Aorta (tissue), 5 donors: ENCODE measurements at regions not wholly inside any gene's neighbourhood (a gene's known extent, or its start where the extent isn't known, plus 50 kb on each side); places are given as distances from the start of the nearest gene placed in this dataset.

Source experiments
- ATAC-seq: fragments of 200-7000 bp; cut with Tn5 transposase; one replicate; pipeline ENCODE4 v1.9.1; 2022; ENCODE audit warnings: moderate library complexity; ENCODE audit not compliant: low FRiP score
- DNase-seq, 2 donors: peaks; one replicate each; pipeline ENCODE4 v3.0.0-alpha.2; 2020
- H3K27ac ChIP-seq, 2 donors: one replicate each; pipeline ENCODE4 v1.5.1; 2013; ENCODE audit warnings: low read length in 2 of 2, mild to moderate bottlenecking in 2 of 2, moderate library complexity in 2 of 2, control low read depth in 1 of 2, inconsistent platforms in 1 of 2, low read depth in 1 of 2
- H3K27me3 ChIP-seq, 2 donors: one replicate each; pipeline ENCODE4 v1.6.1; 2013; ENCODE audit warnings: control low read depth in 1 of 2, low read length in 1 of 2, mild to moderate bottlenecking in 1 of 2, moderate library complexity in 1 of 2; ENCODE audit not compliant: insufficient read depth in 2 of 2, control insufficient read depth in 1 of 2
- H3K36me3 ChIP-seq, 2 donors: one replicate each; pipeline ENCODE4 v1.6.1; 2013; ENCODE audit warnings: control low read depth in 1 of 2, low read length in 1 of 2, mild to moderate bottlenecking in 1 of 2; ENCODE audit not compliant: insufficient read depth in 2 of 2, control insufficient read depth in 1 of 2
- H3K4me1 ChIP-seq, 2 donors: one replicate each; pipeline ENCODE4 v1.6.1; 2013; ENCODE audit warnings: low read length in 2 of 2, control low read depth in 1 of 2, mild to moderate bottlenecking in 1 of 2, moderate library complexity in 1 of 2; ENCODE audit not compliant: insufficient read depth in 2 of 2, control insufficient read depth in 1 of 2
- H3K4me3 ChIP-seq, 2 donors: one replicate each; pipeline ENCODE4 v1.5.1; 2013; ENCODE audit warnings: low read length in 2 of 2, control low read depth in 1 of 2, mild to moderate bottlenecking in 1 of 2
- H3K9me3 ChIP-seq: one replicate; pipeline ENCODE4 v1.6.1; 2013; ENCODE audit warnings: mild to moderate bottlenecking, low read length; ENCODE audit not compliant: control insufficient read depth
- WGBS, 2 donors: extraction: QIAGEN DNeasy Blood & Tissue Kit; methylation state at CpG; one replicate each; pipeline ENCODE4 v1.1.7; 2013; 5-methylcytosine and 5-hydroxymethylcytosine counted together
- intact Hi-C, 2 donors: fragments of 100-400 bp; cut with DNase I; formaldehyde crosslinking; loops; one replicate each; pipeline versions ENCODE4 v1.14.2 to v1.15.0; 2022
- donor health status: healthy with polysubstance abuse.
- donor health status: Bipolar disorder and iron deficiency.
- donor health status: DM: no; HTN: no; CAD: no.
- donor health status: DM: no; HTN: no; CAD: no.
- donor health status: DM: yes; HTN: yes; CAD: no.

GRCh38 chr19:30646806-30647205 is 274.6 kb downstream of the ZNF536 start:
- H3K27ac ChIP-seq = no peak overlapping the region
- intact Hi-C loops = no loop called here
- 56 to 57% methylated on average over 6 of the region's 6 CpGs for WGBS, 2 donors
- no peak overlapping the region for H3K4me3 ChIP-seq
- H3K9me3 ChIP-seq = no peaks in the 10 kb centered on the region
- H3K36me3 ChIP-seq = no peaks in the 10 kb centered on the region
- ATAC-seq = no peak
- no peaks in the 10 kb centered on the region for H3K4me1 ChIP-seq
- no peak for DNase-seq
- H3K27me3 ChIP-seq = no peaks in the 10 kb centered on the region

- 66 to 76% methylated on average over 12 of the region's 12 CpGs for WGBS, 2 donors
These were observed 273.9 kb downstream of the ZNF536 start for GRCh38 chr19:30645946-30646577.

GRCh38 chr19:30640252-30640965 is 268.2 kb downstream of the ZNF536 start:
- ATAC-seq (no peak), DNase-seq (no peak)
- intact Hi-C loops = no loop called here

More at GRCh38 chr19:30645946-30646577, 273.9 kb downstream of the ZNF536 start:
- DNase-seq = no peak
- Histone ChIP-seq H3K9me3 (no peaks in the 10 kb centered on the region), H3K36me3 (no peaks in the 10 kb centered on the region), H3K27ac (no peak overlapping the region), H3K4me1 (no peaks in the 10 kb centered on the region), H3K4me3 (no peak overlapping the region), H3K27me3 (no peaks in the 10 kb centered on the region)
- intact Hi-C loops = no loop called here
- ATAC-seq = no peak

GRCh38 chr19:30638889-30639288 is 266.7 kb downstream of the ZNF536 start:
- Histone ChIP-seq H3K9me3 (peaks cover 4% of the 10 kb centered on the region), H3K27ac (no peak overlapping the region), H3K27me3 (no peaks in the 10 kb centered on the region), H3K4me1 (no peaks in the 10 kb centered on the region), H3K4me3 (no peak overlapping the region), H3K36me3 (no peaks in the 10 kb centered on the region)
- DNase-seq = no peak
- intact Hi-C loops = no loop called here
- no peak for ATAC-seq
- WGBS, 2 donors = 81 to 83% methylated on average over 4 of the region's 4 CpGs

More at GRCh38 chr19:30640252-30640965, 268.2 kb downstream of the ZNF536 start:
- H3K36me3 ChIP-seq = no peaks in the 10 kb centered on the region
- H3K4me3 ChIP-seq = no peak overlapping the region
- H3K9me3 ChIP-seq = peaks cover 4% of the 10 kb centered on the region
- no peak overlapping the region for H3K27ac ChIP-seq
- H3K4me1 ChIP-seq = no peaks in the 10 kb centered on the region
- WGBS, 2 donors = 55 to 59% methylated on average over 8 of the region's 8 CpGs
- H3K27me3 ChIP-seq = no peaks in the 10 kb centered on the region

- intact Hi-C loops = no loop called here
- ATAC-seq (no peak), DNase-seq (no peak)
- no peaks in the 10 kb centered on the region for H3K36me3 ChIP-seq
- H3K4me1 ChIP-seq = no peaks in the 10 kb centered on the region
- H3K27me3 ChIP-seq = no peaks in the 10 kb centered on the region
- peaks cover 4% of the 10 kb centered on the region for H3K9me3 ChIP-seq
- H3K27ac ChIP-seq = no peak overlapping the region
- 70 to 74% methylated on average over 2 of the region's 2 CpGs for WGBS, 2 donors
- no peak overlapping the region for H3K4me3 ChIP-seq
These were observed 265.7 kb downstream of the ZNF536 start for GRCh38 chr19:30637926-30638325.

- DNase-seq = no peak
- H3K36me3 ChIP-seq = no peaks in the 10 kb centered on the region
- H3K27me3 ChIP-seq = no peaks in the 10 kb centered on the region
- intact Hi-C loops = no loop called here
- ATAC-seq = no peak
- no peak overlapping the region for H3K27ac ChIP-seq
- H3K9me3 ChIP-seq = peaks cover 4% of the 10 kb centered on the region
- no peak overlapping the region for H3K4me3 ChIP-seq
- WGBS, 2 donors = 85 to 87% methylated on average over 20 of the region's 20 CpGs
- no peaks in the 10 kb centered on the region for H3K4me1 ChIP-seq
These were observed 263.1 kb downstream of the ZNF536 start for GRCh38 chr19:30634996-30635975.

- ATAC-seq (no peak), DNase-seq (no peak)
- 78 to 82% methylated on average over 19 of the region's 19 CpGs for WGBS, 2 donors
- Histone ChIP-seq H3K27ac (no peak overlapping the region), H3K27me3 (no peaks in the 10 kb centered on the region), H3K4me3 (no peak overlapping the region), H3K36me3 (no peaks in the 10 kb centered on the region), H3K4me1 (no peaks in the 10 kb centered on the region), H3K9me3 (peaks cover 4% of the 10 kb centered on the region)
- intact Hi-C loops = no loop called here
These were observed 262.1 kb downstream of the ZNF536 start for GRCh38 chr19:30634131-30634830.

- peaks cover 2% of the 10 kb centered on the region for H3K9me3 ChIP-seq
- H3K4me3 ChIP-seq = no peak overlapping the region
- no peaks in the 10 kb centered on the region for H3K27me3 ChIP-seq
- no peak overlapping the region for H3K27ac ChIP-seq
- no peaks in the 10 kb centered on the region for H3K36me3 ChIP-seq
- ATAC-seq = no peak
- intact Hi-C loops = no loop called here
- no peak for DNase-seq
- H3K4me1 ChIP-seq = no peaks in the 10 kb centered on the region
- WGBS, 2 donors = 82% methylated on average over 12 of the region's 12 CpGs
These were observed 258.8 kb downstream of the ZNF536 start for GRCh38 chr19:30631033-30631370.
